Skeletal muscle tissue (tissue), 3 donors: ENCODE measurements at regions not wholly inside any gene's neighbourhood (a gene's known extent, or its start where the extent isn't known, plus 50 kb on each side); places are given as distances from the start of the nearest gene placed in this dataset.
"Not testable (repeated sequence)": the region's sequence is repeated elsewhere in the genome, so short reads cannot be mapped to it uniquely, and the experiment has no call there.

Experiments
- H3K27ac ChIP-seq: one replicate; pipeline ENCODE4 v1.7.0; 2013; ENCODE audit warnings: mild to moderate bottlenecking, low read depth, low read length, inconsistent platforms
- H3K27me3 ChIP-seq, 3 donors: one replicate each; pipeline ENCODE4 v1.7.0; 2013; ENCODE audit warnings: low read length in 3 of 3; ENCODE audit not compliant: control insufficient read depth in 3 of 3, insufficient read depth in 3 of 3
- H3K36me3 ChIP-seq, 3 donors: one replicate each; pipeline ENCODE4 v1.7.0; 2013; ENCODE audit warnings: low read length in 3 of 3; ENCODE audit not compliant: control insufficient read depth in 3 of 3, insufficient read depth in 3 of 3
- H3K4me1 ChIP-seq, 3 donors: one replicate each; pipeline ENCODE4 v1.7.0; 2013; ENCODE audit warnings: low read length in 3 of 3, mild to moderate bottlenecking in 3 of 3; ENCODE audit not compliant: control insufficient read depth in 3 of 3, insufficient read depth in 3 of 3
- H3K4me3 ChIP-seq, 3 donors: one replicate each; pipeline ENCODE4 v1.7.0; 2013; ENCODE audit warnings: low read length in 3 of 3
- H3K9ac ChIP-seq, 3 donors: one replicate each; pipeline ENCODE4 v1.7.0; 2013; ENCODE audit warnings: low read length in 3 of 3, mild to moderate bottlenecking in 3 of 3, moderate library complexity in 2 of 3, low read depth in 1 of 3
- H3K9me3 ChIP-seq, 3 donors: one replicate each; pipeline ENCODE4 v1.7.0; 2013; ENCODE audit warnings: low read length in 3 of 3; ENCODE audit not compliant: control insufficient read depth in 3 of 3
- donor health status: Osteomylitis.

- no peak overlapping the region for H3K9ac ChIP-seq
- H3K9me3 ChIP-seq, result no peaks in the 10 kb centered on the region
- H3K4me1 ChIP-seq, result no peaks in the 10 kb centered on the region
- no peaks in the 10 kb centered on the region for H3K27me3 ChIP-seq
- no peak overlapping the region for H3K4me3 ChIP-seq
- H3K27ac ChIP-seq, result no peak overlapping the region
- H3K36me3 ChIP-seq, result no peaks in the 10 kb centered on the region
Measured at GRCh38 chr16:64074706-64075105, 1047.2 kb downstream of the CDH11 start.

DNA sequence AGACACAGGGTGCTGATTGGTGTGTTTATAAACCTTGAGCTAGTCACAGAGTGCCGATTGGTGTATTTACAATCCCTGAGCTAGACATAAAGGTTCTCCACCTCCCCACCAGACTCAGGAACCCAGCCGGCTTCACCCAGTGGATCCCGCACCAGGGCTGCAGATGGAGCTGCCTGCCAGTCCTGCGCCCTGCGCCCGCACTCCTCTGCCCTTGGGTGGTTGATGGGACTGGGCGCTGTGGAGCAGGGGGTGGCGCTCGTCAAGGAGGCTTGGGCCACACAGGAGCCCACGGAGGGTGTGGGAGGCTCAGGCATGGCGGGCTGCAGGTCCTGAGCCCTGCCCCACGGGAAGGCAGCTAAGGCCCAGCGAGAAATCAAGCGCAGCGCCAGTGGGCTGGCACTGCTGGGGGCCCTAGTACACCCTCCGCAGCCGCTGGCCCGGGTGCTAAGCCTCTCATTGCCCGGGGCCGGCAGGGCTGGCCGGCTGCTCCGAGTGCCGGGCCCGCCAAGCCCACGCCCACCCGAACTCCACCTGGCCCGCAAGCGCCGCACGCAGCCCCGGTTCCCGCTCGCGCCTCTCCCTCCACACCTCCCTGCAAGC lies 1049.6 kb downstream of the CDH11 start:
- H3K27me3 ChIP-seq, H3K4me1 ChIP-seq, H3K9me3 ChIP-seq, H3K36me3 ChIP-seq, H3K4me3 ChIP-seq, H3K9ac ChIP-seq, H3K27ac ChIP-seq: not testable (repeated sequence)

DNA sequence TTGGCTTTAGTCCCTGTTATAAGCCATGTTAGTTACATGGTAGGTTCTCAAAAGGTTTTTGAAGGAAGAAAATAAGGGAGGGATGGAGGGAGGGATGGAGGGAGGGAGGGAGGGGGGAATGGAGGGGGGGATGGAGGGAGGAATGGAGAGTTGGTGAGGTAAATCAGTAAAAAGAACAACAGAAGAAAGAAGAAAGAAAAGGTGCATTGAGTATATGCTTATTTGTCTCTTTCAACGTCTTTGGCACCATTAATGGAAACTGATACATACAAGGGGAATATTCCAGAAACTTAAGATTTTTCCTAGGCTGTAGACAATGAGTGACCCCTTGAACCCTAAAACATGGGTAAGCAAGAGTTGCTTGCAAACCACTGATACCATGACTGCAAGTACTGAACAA lies 1056.3 kb downstream of the CDH11 start:
- H3K4me3 ChIP-seq, result no peak overlapping the region
- H3K36me3 ChIP-seq, result no peaks in the 10 kb centered on the region
- H3K27me3 ChIP-seq, result no peaks in the 10 kb centered on the region
- no peak overlapping the region for H3K9ac ChIP-seq
- H3K27ac ChIP-seq, result no peak overlapping the region
- H3K9me3 ChIP-seq, result no peaks in the 10 kb centered on the region
- no peaks in the 10 kb centered on the region for H3K4me1 ChIP-seq

DNA sequence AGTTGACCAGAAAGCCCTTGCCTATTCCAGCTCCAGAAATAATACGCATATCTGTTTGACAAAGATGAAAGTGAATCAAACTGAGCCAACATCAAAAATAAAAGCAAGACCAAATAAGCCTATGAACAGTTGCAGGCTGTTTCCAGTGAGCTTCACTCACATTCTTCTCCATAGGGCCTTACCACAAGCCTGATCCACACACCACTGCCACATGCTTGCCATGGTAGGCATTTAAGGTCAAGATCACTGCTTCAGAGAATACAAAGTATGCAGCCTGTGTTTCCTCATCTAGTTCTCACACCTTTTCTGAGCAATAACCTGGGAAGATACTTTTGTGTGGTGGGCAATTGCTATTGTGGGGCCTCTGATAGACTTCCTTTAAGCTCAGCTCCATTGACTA lies 1060.2 kb downstream of the CDH11 start:
- no peaks in the 10 kb centered on the region for H3K4me1 ChIP-seq
- H3K4me3 ChIP-seq, result no peak overlapping the region
- no peak overlapping the region for H3K9ac ChIP-seq
- H3K27me3 ChIP-seq, result no peaks in the 10 kb centered on the region
- no peaks in the 10 kb centered on the region for H3K9me3 ChIP-seq
- no peak overlapping the region for H3K27ac ChIP-seq
- no peaks in the 10 kb centered on the region for H3K36me3 ChIP-seq

GRCh38 chr16:64060631-64061030 lies 1061.2 kb downstream of the CDH11 start:
- H3K9me3 ChIP-seq, result no peaks in the 10 kb centered on the region

GRCh38 chr16:64058685-64059084 lies 1063.2 kb downstream of the CDH11 start:
- H3K27me3 ChIP-seq, result no peaks in the 10 kb centered on the region
- H3K27ac ChIP-seq, result no peak overlapping the region
- no peak overlapping the region for H3K9ac ChIP-seq
- H3K4me1 ChIP-seq, result no peaks in the 10 kb centered on the region
- H3K4me3 ChIP-seq, result no peak overlapping the region
- no peaks in the 10 kb centered on the region for H3K36me3 ChIP-seq
- no peaks in the 10 kb centered on the region for H3K9me3 ChIP-seq

More at GRCh38 chr16:64060631-64061030, 1061.2 kb downstream of the CDH11 start:
- Histone ChIP-seq H3K27ac (no peak overlapping the region), H3K4me1 (no peaks in the 10 kb centered on the region), H3K27me3 (no peaks in the 10 kb centered on the region), H3K36me3 (no peaks in the 10 kb centered on the region), H3K4me3 (no peak overlapping the region), H3K9ac (no peak overlapping the region)

- no peaks in the 10 kb centered on the region for H3K4me1 ChIP-seq
- H3K27me3 ChIP-seq, result no peaks in the 10 kb centered on the region
- H3K9me3 ChIP-seq, result no peaks in the 10 kb centered on the region
- no peak overlapping the region for H3K9ac ChIP-seq
- H3K27ac ChIP-seq, result no peak overlapping the region
- no peaks in the 10 kb centered on the region for H3K36me3 ChIP-seq
- H3K4me3 ChIP-seq, result no peak overlapping the region
Measured at GRCh38 chr16:64051824-64052223, 1070.0 kb downstream of the CDH11 start.

GRCh38 chr16:64047878-64048277 lies 1074.0 kb downstream of the CDH11 start:
- H3K4me1 ChIP-seq, result no peaks in the 10 kb centered on the region
- H3K27ac ChIP-seq, result no peak overlapping the region
- no peak overlapping the region for H3K9ac ChIP-seq
- no peaks in the 10 kb centered on the region for H3K36me3 ChIP-seq
- H3K27me3 ChIP-seq, result no peaks in the 10 kb centered on the region
- H3K9me3 ChIP-seq, result no peaks in the 10 kb centered on the region
- H3K4me3 ChIP-seq, result no peak overlapping the region

- no peaks in the 10 kb centered on the region for H3K27me3 ChIP-seq
- no peak overlapping the region for H3K27ac ChIP-seq
- no peak overlapping the region for H3K4me3 ChIP-seq
- no peaks in the 10 kb centered on the region for H3K4me1 ChIP-seq
- no peak overlapping the region for H3K9ac ChIP-seq
- no peaks in the 10 kb centered on the region for H3K36me3 ChIP-seq
- no peaks in the 10 kb centered on the region for H3K9me3 ChIP-seq
Measured at GRCh38 chr16:64047207-64047606, 1074.7 kb downstream of the CDH11 start.

- H3K36me3 ChIP-seq, result no peaks in the 10 kb centered on the region
- no peak overlapping the region for H3K9ac ChIP-seq
- no peaks in the 10 kb centered on the region for H3K27me3 ChIP-seq
- H3K4me1 ChIP-seq, result no peaks in the 10 kb centered on the region
- H3K4me3 ChIP-seq, result no peak overlapping the region
- peaks cover 0 to 3% (median 0%) of the 10 kb centered on the region in 3 donors for H3K9me3 ChIP-seq
- H3K27ac ChIP-seq, result no peak overlapping the region
Measured at GRCh38 chr16:64035337-64035736, 1086.5 kb downstream of the CDH11 start.

DNA sequence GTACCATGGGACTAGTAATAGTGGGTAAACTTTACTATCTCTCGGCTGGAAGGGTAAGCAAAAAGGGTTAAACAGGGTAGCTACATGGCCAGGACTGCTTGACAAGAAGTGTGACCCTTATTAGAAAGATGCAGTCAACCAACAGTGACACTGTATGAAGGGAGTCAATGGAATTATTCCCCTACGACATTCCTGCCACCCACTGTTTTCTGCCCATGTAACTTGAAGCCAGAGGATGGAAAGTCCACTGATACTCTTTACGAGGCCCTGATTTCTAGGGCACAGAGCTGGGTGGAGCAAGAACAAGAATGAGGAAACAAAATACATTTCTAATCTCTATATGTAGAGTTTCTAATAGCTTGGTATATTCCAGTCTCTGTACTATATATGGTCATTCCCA lies 1102.5 kb downstream of the CDH11 start:
- H3K27ac ChIP-seq, result no peak overlapping the region
- H3K9me3 ChIP-seq, result no peaks in the 10 kb centered on the region
- H3K9ac ChIP-seq, result no peak overlapping the region
- no peaks in the 10 kb centered on the region for H3K36me3 ChIP-seq
- no peak overlapping the region for H3K4me3 ChIP-seq
- no peaks in the 10 kb centered on the region for H3K27me3 ChIP-seq
- H3K4me1 ChIP-seq, result no peaks in the 10 kb centered on the region
